Vagina (tissue), 2 donors: ENCODE measurements at regions not wholly inside any gene's neighbourhood (a gene's known extent, or its start where the extent isn't known, plus 50 kb on each side); places are given as distances from the start of the nearest gene placed in this dataset.

Experiments
- DNase-seq, 2 donors: peaks; one replicate each; pipeline ENCODE4 v3.0.0-alpha.2; 2017; ENCODE audit errors: extremely low spot score in 2 of 2
- H3K27ac ChIP-seq: fragments of 200-600 bp; sonication (generic); one replicate; pipeline ENCODE4 v1.5.1; 2019
- H3K27me3 ChIP-seq: fragments of 200-600 bp; sonication (generic); one replicate; pipeline ENCODE4 v1.5.1; 2019
- H3K36me3 ChIP-seq, 2 donors: fragments of 200-600 bp; sonication (generic); one replicate each; pipeline ENCODE4 v1.5.1; 2017 to 2019
- H3K4me1 ChIP-seq: fragments of 200-600 bp; sonication (generic); one replicate; pipeline ENCODE4 v1.5.1; 2019
- H3K4me3 ChIP-seq, 2 donors: fragments of 200-600 bp; sonication (generic); 1 replicate in 1 of 2; 2 replicates in 1 of 2; pipeline ENCODE4 v1.5.1; 2016 to 2019
- H3K9me3 ChIP-seq: fragments of 200-600 bp; sonication (generic); one replicate; pipeline ENCODE4 v1.5.1; 2019
- CTCF ChIP-seq, 3 experiments: fragments of 450-650 bp in 2 of 3; fragments of 200-600 bp in 1 of 3; sonication (generic) in 1 of 3; IDR thresholded peaks; one replicate each; pipeline ENCODE4 v1.5.1; 2017 to 2019; ENCODE audit warnings: antibody characterized with exemption in 3 of 3, mild to moderate bottlenecking in 2 of 3, moderate library complexity in 2 of 3
- POLR2A ChIP-seq, 2 donors: fragments of 450-650 bp; IDR thresholded peaks; one replicate each; pipeline ENCODE4 v1.6.1; 2017; ENCODE audit warnings: antibody characterized with exemption in 2 of 2, mild to moderate bottlenecking in 2 of 2, moderate library complexity in 2 of 2
- POLR2AphosphoS5 ChIP-seq, 2 donors: sonication (generic); formaldehyde crosslinking; IDR thresholded peaks; one replicate each; pipeline ENCODE4 v1.9.0; 2017; ENCODE audit warnings: antibody characterized with exemption in 2 of 2, mild to moderate bottlenecking in 2 of 2, low read depth in 1 of 2; ENCODE audit not compliant: insufficient read depth in 1 of 2
- intact Hi-C: fragments of 100-400 bp; cut with DNase I; formaldehyde crosslinking; loops from one replicate; pipeline ENCODE4 v1.15.1; 2023

GRCh38 chr5:125152461-125153189 is 406.2 kb upstream of the ZNF608 start:
- Histone ChIP-seq H3K27ac (no peak overlapping the region), H3K36me3 (no peaks in the 10 kb centered on the region), H3K27me3 (no peaks in the 10 kb centered on the region), H3K4me3 (no peak overlapping the region), H3K4me1 (no peaks in the 10 kb centered on the region), H3K9me3 (no peaks in the 10 kb centered on the region)
- intact Hi-C loops = no loop called here
- TF ChIP-seq CTCF (IDR thresholded peaks at IDR 0.05) = no peak
- TF ChIP-seq POLR2AphosphoS5 (IDR thresholded peaks at IDR 0.05; ENCODE audit: insufficient read depth in 1 of 2, low read depth in 1 of 2) = no peak
- no peak for TF ChIP-seq POLR2A (IDR thresholded peaks at IDR 0.05)
- no peak for DNase-seq

GRCh38 chr5:125153231-125153630 is 406.8 kb upstream of the ZNF608 start:
- Histone ChIP-seq H3K36me3 (no peaks in the 10 kb centered on the region), H3K27ac (no peak overlapping the region), H3K27me3 (no peaks in the 10 kb centered on the region), H3K4me3 (no peak overlapping the region), H3K9me3 (no peaks in the 10 kb centered on the region), H3K4me1 (no peaks in the 10 kb centered on the region)
- intact Hi-C loops = no loop called here
- no peak for DNase-seq
- TF ChIP-seq POLR2AphosphoS5 (IDR thresholded peaks at IDR 0.05; ENCODE audit: insufficient read depth in 1 of 2, low read depth in 1 of 2) (no peak), CTCF (IDR thresholded peaks at IDR 0.05) (no peak), POLR2A (IDR thresholded peaks at IDR 0.05) (no peak)

GRCh38 chr5:125154301-125155110 is 408.1 kb upstream of the ZNF608 start:
- intact Hi-C loops = no loop called here
- H3K4me3 ChIP-seq = no peak overlapping the region
- no peaks in the 10 kb centered on the region for H3K27me3 ChIP-seq
- H3K4me1 ChIP-seq = no peaks in the 10 kb centered on the region
- no peaks in the 10 kb centered on the region for H3K9me3 ChIP-seq
- no peak for DNase-seq
- H3K36me3 ChIP-seq = no peaks in the 10 kb centered on the region
- TF ChIP-seq CTCF (IDR thresholded peaks at IDR 0.05) = no peak
- no peak for TF ChIP-seq POLR2AphosphoS5 (IDR thresholded peaks at IDR 0.05; ENCODE audit: insufficient read depth in 1 of 2, low read depth in 1 of 2)
- TF ChIP-seq POLR2A (IDR thresholded peaks at IDR 0.05) = no peak
- no peak overlapping the region for H3K27ac ChIP-seq

- Histone ChIP-seq H3K36me3 (no peaks in the 10 kb centered on the region), H3K9me3 (no peaks in the 10 kb centered on the region), H3K4me3 (no peak overlapping the region), H3K27ac (no peak overlapping the region), H3K27me3 (no peaks in the 10 kb centered on the region), H3K4me1 (no peaks in the 10 kb centered on the region)
- intact Hi-C loops = no loop called here
- DNase-seq = no peak
- TF ChIP-seq POLR2A (IDR thresholded peaks at IDR 0.05) (no peak), POLR2AphosphoS5 (IDR thresholded peaks at IDR 0.05; ENCODE audit: insufficient read depth in 1 of 2, low read depth in 1 of 2) (no peak), CTCF (IDR thresholded peaks at IDR 0.05) (no peak)
Measured at GRCh38 chr5:125160787-125161502, 414.5 kb upstream of the ZNF608 start.
